ENCODE measurements at regions not wholly inside any gene's neighbourhood (a gene's known extent, or its start where the extent isn't known, plus 50 kb on each side); places are given as distances from the start of the nearest gene placed in this dataset.

GRCh38 chr4:31408121-31408520 lies 688.0 kb downstream of the PCDH7 start:
- no peaks in the 10 kb centered on the region for H3K9me3 ChIP-seq
- H3K4me3 Mint-ChIP-seq (ENCODE audit: unreplicated experiment) = no peak overlapping the region
- H3K9me3 Mint-ChIP-seq (ENCODE audit: unreplicated experiment) = peaks cover 3% of the 10 kb centered on the region
- no TSS peak for BruUV-seq (replicated peaks)
- CTCF ChIA-PET = no interaction called here
- H3K27me3 Mint-ChIP-seq (ENCODE audit: insufficient read depth, unreplicated experiment) = no peaks in the 10 kb centered on the region
- no peaks in the 10 kb centered on the region for H3K36me3 ChIP-seq (ENCODE audit: control insufficient read depth, insufficient read depth, low read length)
- H3K27ac Mint-ChIP-seq (ENCODE audit: unreplicated experiment) = no peak overlapping the region
- intact Hi-C loops (cut with micrococcal nuclease; ENCODE audit: unreplicated experiment) = no loop called here
- no peak for TF ChIP-seq CTCF (IDR thresholded peaks at IDR 0.05; ENCODE audit: insufficient read depth in 1 of 2, low read depth in 1 of 2, low read length in 1 of 2, severe bottlenecking in 1 of 2, unreplicated experiment in 1 of 2)
- H3K27me3 ChIP-seq (replicated peaks; ENCODE audit: control insufficient read depth, insufficient read depth, low read length) = no peaks in the 10 kb centered on the region
- POLR2A ChIA-PET = no interaction called here
- H3K4me1 ChIP-seq = peaks cover 9% of the 10 kb centered on the region
- DNase-seq = no peak
- H3K4me3 ChIP-seq (ENCODE audit: low read depth, low read length) = no peak overlapping the region
- H3K36me3 Mint-ChIP-seq (ENCODE audit: insufficient read depth, unreplicated experiment) = no peaks in the 10 kb centered on the region
- peaks cover 8% of the 10 kb centered on the region for H3K4me1 Mint-ChIP-seq (ENCODE audit: low read depth, unreplicated experiment)

GRCh38 chr4:31411565-31411964 lies 691.4 kb downstream of the PCDH7 start:
- H3K4me1 ChIP-seq = peaks cover 17% of the 10 kb centered on the region
- no peak overlapping the region for H3K4me3 Mint-ChIP-seq (ENCODE audit: unreplicated experiment)
- no peaks in the 10 kb centered on the region for H3K27me3 ChIP-seq (replicated peaks; ENCODE audit: control insufficient read depth, insufficient read depth, low read length)
- H3K9me3 ChIP-seq = no peaks in the 10 kb centered on the region
- no peak for TF ChIP-seq CTCF (IDR thresholded peaks at IDR 0.05; ENCODE audit: insufficient read depth in 1 of 2, low read depth in 1 of 2, low read length in 1 of 2, severe bottlenecking in 1 of 2, unreplicated experiment in 1 of 2)
- POLR2A ChIA-PET = no interaction called here
- CTCF ChIA-PET = no interaction called here
- no TSS peak for BruUV-seq (replicated peaks)
- no peaks in the 10 kb centered on the region for H3K36me3 Mint-ChIP-seq (ENCODE audit: insufficient read depth, unreplicated experiment)
- H3K9me3 Mint-ChIP-seq (ENCODE audit: unreplicated experiment) = peaks cover 19% of the 10 kb centered on the region
- H3K4me3 ChIP-seq (ENCODE audit: low read depth, low read length) = no peak overlapping the region
- intact Hi-C loops (cut with micrococcal nuclease; ENCODE audit: unreplicated experiment) = loop anchor here (1.0 to 5.0 kb wide), 3 partner anchors 34 to 368 kb away; no protein-coding TSS in a partner anchor
- H3K4me1 Mint-ChIP-seq (ENCODE audit: low read depth, unreplicated experiment) = peaks cover 22% of the 10 kb centered on the region
- H3K27ac Mint-ChIP-seq (ENCODE audit: unreplicated experiment) = no peak overlapping the region
- peaks cover 3% of the 10 kb centered on the region for H3K27me3 Mint-ChIP-seq (ENCODE audit: insufficient read depth, unreplicated experiment)
- no peaks in the 10 kb centered on the region for H3K36me3 ChIP-seq (ENCODE audit: control insufficient read depth, insufficient read depth, low read length)
- peak in 1 of 2 experiments; percentile 8 for DNase-seq

- no peak overlapping the region for H3K4me3 ChIP-seq (ENCODE audit: low read depth, low read length)
- no peak overlapping the region for H3K4me3 Mint-ChIP-seq (ENCODE audit: unreplicated experiment)
- ChIA-PET POLR2A (no interaction called here), CTCF (no interaction called here)
- H3K9me3 ChIP-seq = no peaks in the 10 kb centered on the region
- no peak overlapping the region for H3K27ac Mint-ChIP-seq (ENCODE audit: unreplicated experiment)
- H3K36me3 ChIP-seq (ENCODE audit: control insufficient read depth, insufficient read depth, low read length) = no peaks in the 10 kb centered on the region
- intact Hi-C loops (cut with micrococcal nuclease; ENCODE audit: unreplicated experiment) = no loop called here
- H3K9me3 Mint-ChIP-seq (ENCODE audit: unreplicated experiment) = peaks cover 19% of the 10 kb centered on the region
- no peak for DNase-seq
- no peak for TF ChIP-seq CTCF (IDR thresholded peaks at IDR 0.05; ENCODE audit: insufficient read depth in 1 of 2, low read depth in 1 of 2, low read length in 1 of 2, severe bottlenecking in 1 of 2, unreplicated experiment in 1 of 2)
- H3K27me3 Mint-ChIP-seq (ENCODE audit: insufficient read depth, unreplicated experiment) = peaks cover 3% of the 10 kb centered on the region
- peaks cover 17% of the 10 kb centered on the region for H3K4me1 ChIP-seq
- H3K27me3 ChIP-seq (replicated peaks; ENCODE audit: control insufficient read depth, insufficient read depth, low read length) = no peaks in the 10 kb centered on the region
- no peaks in the 10 kb centered on the region for H3K36me3 Mint-ChIP-seq (ENCODE audit: insufficient read depth, unreplicated experiment)
- H3K4me1 Mint-ChIP-seq (ENCODE audit: low read depth, unreplicated experiment) = peaks cover 22% of the 10 kb centered on the region
- BruUV-seq (replicated peaks) = no TSS peak
Measured at GRCh38 chr4:31415629-31416028, 695.5 kb downstream of the PCDH7 start.

All from Caco-2 (cell line).